Pancreas (tissue), 10 donors: ENCODE measurements at regions not wholly inside any gene's neighbourhood (a gene's known extent, or its start where the extent isn't known, plus 50 kb on each side); places are given as distances from the start of the nearest gene placed in this dataset.

ENCODE experiments used
- ATAC-seq, 4 donors: fragments of 200-7000 bp; cut with Tn5 transposase; one replicate each; pipeline versions ENCODE4 v1.8.0 to v1.9.1; 2020; ENCODE audit warnings: mild to moderate bottlenecking in 4 of 4, moderate library complexity in 4 of 4
- DNase-seq, 6 donors: peaks; one replicate each; pipeline ENCODE4 v3.0.0-alpha.2; 2020
- FAIRE-seq: peaks from 2 replicates; lab custom pipeline; 2012; peaks lifted over from hg19 to GRCh38; lab: Jason Lieb, UNC
- H3K27ac ChIP-seq, 4 donors: fragments of 200-600 bp; sonication (generic); 1 replicate in 3 of 4; 2 replicates in 1 of 4; pipeline versions ENCODE4 v1.5.0 to v1.8.0; 2020
- H3K27me3 ChIP-seq, 4 donors: fragments of 200-600 bp; one replicate each; pipeline ENCODE4 v1.8.0; 2021
- H3K36me3 ChIP-seq, 3 donors: fragments of 200-600 bp; sonication (generic) in 1 of 3; one replicate each; pipeline versions ENCODE4 v1.5.0 to v1.8.0; 2020 to 2021
- H3K4me1 ChIP-seq, 3 donors: fragments of 200-600 bp; one replicate each; pipeline ENCODE4 v1.8.0; 2021
- H3K4me3 ChIP-seq, 4 donors: fragments of 200-600 bp; sonication (generic) in 2 of 4; one replicate each; pipeline versions ENCODE4 v1.5.0 to v1.8.0; 2020 to 2021
- H3K9me3 ChIP-seq, 4 donors: fragments of 200-600 bp; one replicate each; pipeline ENCODE4 v1.8.0; 2021
- WGBS, 2 donors: extraction: QIAGEN DNeasy Blood & Tissue Kit; methylation state at CpG; one replicate each; pipeline ENCODE4 v1.1.7; 2013; 5-methylcytosine and 5-hydroxymethylcytosine counted together
- intact Hi-C, 3 donors: fragments of 100-400 bp; cut with DNase I; formaldehyde crosslinking; loops; one replicate each; pipeline versions ENCODE4 v1.11.1 to v1.14.2; 2022
- TF ChIP-seq, protein P1 (sequence below), 4 donors: fragments of 200-600 bp; sonication (generic) in 3 of 4; IDR thresholded peaks; one replicate each; pipeline versions ENCODE4 v1.5.0 to v1.8.0; 2021; ENCODE audit warnings: antibody characterized with exemption in 4 of 4
- donor health status: healthy with polysubstance abuse.
- donor health status: DM: no; HTN: no; CAD: no; lungs with moderate emphysema.
- donor health status: DM: no; HTN: no; CAD: no.
- donor health status: control.
- donor health status: control.
- donor health status: Bipolar disorder and iron deficiency.
- donor health status: DM: yes; HTN: yes; CAD: no.
- donor health status: DM: no; HTN: no; CAD: no.
- donor health status: DM: no; HTN: no; CAD: no.
- donor health status: DM: yes; HTN: yes; CAD: no.

DNA sequence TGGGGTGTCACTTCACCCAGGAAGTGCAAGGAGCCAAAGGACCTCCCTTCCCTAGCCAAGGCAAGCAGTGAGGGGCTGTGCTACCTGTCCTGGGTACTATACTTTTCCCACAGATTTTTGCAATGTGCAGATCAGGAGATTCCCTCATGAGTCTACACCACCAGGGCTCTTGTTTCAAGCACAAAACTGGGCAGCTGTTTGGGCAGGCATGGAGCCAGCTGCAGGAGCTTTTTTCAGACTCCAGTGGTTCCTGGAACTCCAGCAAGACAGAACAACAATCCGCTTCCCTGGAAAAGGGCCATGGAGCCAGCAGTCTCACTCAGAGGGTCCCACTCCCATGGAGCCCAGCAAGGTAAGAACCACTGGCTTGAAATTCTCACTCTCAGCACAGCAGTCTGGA lies 1649.6 kb downstream of the LRRC4C start:
- TF ChIP-seq, protein P1, sequence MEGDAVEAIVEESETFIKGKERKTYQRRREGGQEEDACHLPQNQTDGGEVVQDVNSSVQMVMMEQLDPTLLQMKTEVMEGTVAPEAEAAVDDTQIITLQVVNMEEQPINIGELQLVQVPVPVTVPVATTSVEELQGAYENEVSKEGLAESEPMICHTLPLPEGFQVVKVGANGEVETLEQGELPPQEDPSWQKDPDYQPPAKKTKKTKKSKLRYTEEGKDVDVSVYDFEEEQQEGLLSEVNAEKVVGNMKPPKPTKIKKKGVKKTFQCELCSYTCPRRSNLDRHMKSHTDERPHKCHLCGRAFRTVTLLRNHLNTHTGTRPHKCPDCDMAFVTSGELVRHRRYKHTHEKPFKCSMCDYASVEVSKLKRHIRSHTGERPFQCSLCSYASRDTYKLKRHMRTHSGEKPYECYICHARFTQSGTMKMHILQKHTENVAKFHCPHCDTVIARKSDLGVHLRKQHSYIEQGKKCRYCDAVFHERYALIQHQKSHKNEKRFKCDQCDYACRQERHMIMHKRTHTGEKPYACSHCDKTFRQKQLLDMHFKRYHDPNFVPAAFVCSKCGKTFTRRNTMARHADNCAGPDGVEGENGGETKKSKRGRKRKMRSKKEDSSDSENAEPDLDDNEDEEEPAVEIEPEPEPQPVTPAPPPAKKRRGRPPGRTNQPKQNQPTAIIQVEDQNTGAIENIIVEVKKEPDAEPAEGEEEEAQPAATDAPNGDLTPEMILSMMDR (IDR thresholded peaks at IDR 0.05): no peak
- H3K36me3 ChIP-seq: no peaks in the 10 kb centered on the region
- no peaks in the 10 kb centered on the region for H3K27me3 ChIP-seq
- no peak for DNase-seq
- 65 to 83% methylated on average over 1 of the region's 1 CpG for WGBS, 2 donors
- no peaks in the 10 kb centered on the region for H3K4me1 ChIP-seq
- no peak overlapping the region for H3K27ac ChIP-seq
- no peak overlapping the region for H3K4me3 ChIP-seq
- ATAC-seq: no peak
- no peak for FAIRE-seq
- no peaks in the 10 kb centered on the region for H3K9me3 ChIP-seq
- intact Hi-C loops: no loop called here

DNA sequence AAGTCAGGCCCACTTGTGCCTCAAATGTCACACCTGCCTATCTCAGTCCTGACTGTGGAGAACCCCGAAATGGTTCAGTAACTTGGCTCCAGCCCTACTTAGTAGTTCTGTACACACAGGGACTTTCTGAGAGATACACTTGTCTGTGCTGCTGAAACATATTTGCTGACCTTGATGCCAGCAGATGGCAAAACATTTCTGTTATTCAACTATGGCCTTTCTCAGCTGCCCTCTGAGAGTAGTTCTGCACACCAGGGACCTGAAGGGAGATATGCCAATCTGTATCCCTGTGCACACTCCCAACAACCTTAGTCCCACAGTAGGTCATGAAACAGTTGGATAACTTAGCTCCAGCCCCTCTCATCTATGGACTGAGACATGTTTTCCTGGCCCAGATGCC lies 1651.5 kb downstream of the LRRC4C start:
- DNase-seq: no peak
- no peak overlapping the region for H3K27ac ChIP-seq
- H3K27me3 ChIP-seq: no peaks in the 10 kb centered on the region
- H3K36me3 ChIP-seq: no peaks in the 10 kb centered on the region
- WGBS, 2 donors: 30 to 34% methylated on average over 1 of the region's 1 CpG
- TF ChIP-seq, protein P1 (IDR thresholded peaks at IDR 0.05): no peak
- intact Hi-C loops: no loop called here
- no peak for FAIRE-seq
- no peak for ATAC-seq
- no peak overlapping the region for H3K4me3 ChIP-seq
- H3K9me3 ChIP-seq: no peaks in the 10 kb centered on the region
- H3K4me1 ChIP-seq: no peaks in the 10 kb centered on the region

DNA sequence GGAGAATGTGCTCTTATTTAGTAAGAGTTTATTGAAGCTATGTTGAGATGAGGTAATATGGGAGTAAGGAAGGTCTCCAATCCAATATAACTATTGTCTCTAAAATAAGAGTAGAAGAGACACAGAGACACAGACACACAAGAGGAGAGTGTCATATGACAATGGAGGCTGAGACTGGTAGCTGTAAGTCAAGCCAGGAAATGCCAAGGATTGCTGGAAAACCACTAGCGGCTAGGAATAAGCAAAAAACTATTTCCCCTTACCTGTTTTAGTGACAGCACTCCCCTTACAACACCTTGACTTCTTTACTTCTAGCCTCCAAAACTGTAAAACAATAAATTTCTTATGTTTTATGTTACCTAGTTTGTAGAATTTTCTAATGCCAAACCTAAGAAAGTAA lies 1652.8 kb downstream of the LRRC4C start:
- DNase-seq (no peak), FAIRE-seq (no peak), ATAC-seq (no peak)
- TF ChIP-seq, protein P1 (IDR thresholded peaks at IDR 0.05): no peak
- no peaks in the 10 kb centered on the region for H3K4me1 ChIP-seq
- H3K9me3 ChIP-seq: no peaks in the 10 kb centered on the region
- intact Hi-C loops: no loop called here
- no peaks in the 10 kb centered on the region for H3K27me3 ChIP-seq
- WGBS, 2 donors: 72 to 76% methylated on average over 1 of the region's 1 CpG
- no peaks in the 10 kb centered on the region for H3K36me3 ChIP-seq
- no peak overlapping the region for H3K27ac ChIP-seq
- no peak overlapping the region for H3K4me3 ChIP-seq

DNA sequence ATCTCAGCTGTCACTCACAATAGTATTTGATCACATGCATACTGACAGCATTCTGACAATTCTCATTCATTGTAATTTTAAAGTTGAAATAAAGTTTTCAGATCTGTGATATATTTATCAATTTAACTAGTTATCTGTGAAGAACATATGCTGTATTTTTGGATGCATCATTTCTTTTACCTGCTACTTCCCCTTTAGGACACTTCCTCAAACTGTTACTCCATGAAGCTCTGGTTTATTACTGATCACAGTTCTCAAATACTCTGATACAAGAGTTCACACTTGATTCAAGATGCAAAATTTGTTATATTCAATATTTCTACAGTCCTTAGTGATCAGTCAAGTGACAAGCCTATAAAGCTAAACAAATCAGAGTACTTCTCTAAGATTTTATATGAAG lies 1655.2 kb downstream of the LRRC4C start:
- TF ChIP-seq, protein P1 (IDR thresholded peaks at IDR 0.05): no peak
- Histone ChIP-seq H3K9me3 (no peaks in the 10 kb centered on the region), H3K4me3 (no peak overlapping the region), H3K4me1 (no peaks in the 10 kb centered on the region), H3K27ac (no peak overlapping the region), H3K27me3 (no peaks in the 10 kb centered on the region), H3K36me3 (no peaks in the 10 kb centered on the region)
- ATAC-seq (no peak), FAIRE-seq (no peak), DNase-seq (no peak)
- intact Hi-C loops: no loop called here

DNA sequence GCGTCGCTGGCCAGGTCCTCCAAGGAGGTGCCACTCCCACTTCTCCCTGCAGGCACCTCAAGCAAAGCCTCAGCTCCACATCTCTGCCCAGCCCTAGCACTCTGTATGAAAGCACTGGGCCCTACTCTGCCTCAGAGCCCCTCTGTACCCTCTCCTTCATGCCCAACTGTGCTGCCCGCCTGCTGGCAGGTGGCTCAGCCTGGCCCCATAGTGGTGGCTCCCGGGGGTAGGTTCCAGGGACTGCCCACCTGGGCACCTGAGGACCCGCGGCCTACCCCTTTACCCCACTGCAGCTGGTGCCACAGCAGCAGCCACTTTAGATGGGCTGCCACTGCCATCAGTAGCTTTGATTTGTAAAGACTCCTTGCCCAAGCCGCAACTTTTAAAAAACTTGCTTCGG lies 1672.8 kb downstream of the LRRC4C start:
- Histone ChIP-seq H3K4me3 (no peak overlapping the region), H3K4me1 (no peaks in the 10 kb centered on the region), H3K36me3 (no peaks in the 10 kb centered on the region), H3K27ac (no peak overlapping the region), H3K27me3 (no peaks in the 10 kb centered on the region), H3K9me3 (no peaks in the 10 kb centered on the region)
- TF ChIP-seq, protein P1 (IDR thresholded peaks at IDR 0.05): no peak
- FAIRE-seq (no peak), ATAC-seq (no peak), DNase-seq (peak in 1 of 6 donors; percentile 36)
- WGBS, 2 donors: 91 to 93% methylated on average over 8 of the region's 8 CpGs
- intact Hi-C loops: no loop called here
